ENCODE measurements at regions not wholly inside any gene's neighbourhood (a gene's known extent, or its start where the extent isn't known, plus 50 kb on each side); places are given as distances from the start of the nearest gene placed in this dataset.

- Histone ChIP-seq H3K27me3 (ENCODE audit: control insufficient read depth, insufficient read depth, low read length) (no peaks in the 10 kb centered on the region), H3K9me3 (ENCODE audit: control insufficient read depth, insufficient read depth, low read length) (no peaks in the 10 kb centered on the region), H3K4me1 (ENCODE audit: control insufficient read depth, insufficient read depth, low read length) (no peaks in the 10 kb centered on the region), H3K4me3 (ENCODE audit: low read length) (no peak overlapping the region), H3K36me3 (ENCODE audit: control insufficient read depth, insufficient read depth, low read length) (no peaks in the 10 kb centered on the region), H3K27ac (ENCODE audit: low read length) (no peak overlapping the region)
- Mint-ChIP-seq H3K27ac (no peak overlapping the region), H3K27me3 (ENCODE audit: low read depth in 2 of 2) (no peaks in the 10 kb centered on the region), H3K36me3 (no peaks in the 10 kb centered on the region), H3K4me1 (peaks cover 0 to 5% of the 10 kb centered on the region in 2 donors), H3K9me3 (no peaks in the 10 kb centered on the region), H3K4me3 (no peak overlapping the region)
- no peak for ATAC-seq
- no peak for TF ChIP-seq CTCF (IDR thresholded peaks at IDR 0.05)
- DNase-seq, result no peak
- intact Hi-C loops (cut with micrococcal nuclease), result no loop called here
Measured at GRCh38 chr14:86020841-86021240, 490.9 kb downstream of the FLRT2 start.

GRCh38 chr14:86015941-86016340, 486.0 kb downstream of the FLRT2 start:
- WGBS (ENCODE audit: insufficient coverage), result no CpG with 5 or more reads among the region's 1 CpG
- H3K36me3 ChIP-seq (ENCODE audit: control insufficient read depth, insufficient read depth, low read length), result no peaks in the 10 kb centered on the region
- no peaks in the 10 kb centered on the region for H3K27me3 ChIP-seq (ENCODE audit: control insufficient read depth, insufficient read depth, low read length)
- Mint-ChIP-seq H3K27me3 (ENCODE audit: low read depth in 2 of 2) (no peaks in the 10 kb centered on the region), H3K9me3 (no peaks in the 10 kb centered on the region), H3K4me3 (no peak overlapping the region), H3K4me1 (peaks cover 0 to 10% of the 10 kb centered on the region in 2 donors), H3K36me3 (no peaks in the 10 kb centered on the region), H3K27ac (no peak overlapping the region)
- no peak overlapping the region for H3K4me3 ChIP-seq (ENCODE audit: low read length)
- H3K27ac ChIP-seq (ENCODE audit: low read length), result no peak overlapping the region
- intact Hi-C loops (cut with micrococcal nuclease), result no loop called here
- H3K9me3 ChIP-seq (ENCODE audit: control insufficient read depth, insufficient read depth, low read length), result no peaks in the 10 kb centered on the region
- no peaks in the 10 kb centered on the region for H3K4me1 ChIP-seq (ENCODE audit: control insufficient read depth, insufficient read depth, low read length)
- DNase-seq, result no peak
- no peak for ATAC-seq
- no peak for TF ChIP-seq CTCF (IDR thresholded peaks at IDR 0.05)

- no peak for TF ChIP-seq CTCF (IDR thresholded peaks at IDR 0.05)
- no peak overlapping the region for H3K27ac Mint-ChIP-seq
- H3K9me3 Mint-ChIP-seq, result no peaks in the 10 kb centered on the region
- H3K9me3 ChIP-seq (ENCODE audit: control insufficient read depth, insufficient read depth, low read length), result no peaks in the 10 kb centered on the region
- H3K36me3 ChIP-seq (ENCODE audit: control insufficient read depth, insufficient read depth, low read length), result no peaks in the 10 kb centered on the region
- ATAC-seq (no peak), DNase-seq (no peak)
- H3K4me1 Mint-ChIP-seq, result peaks cover 0 to 10% of the 10 kb centered on the region in 2 donors
- H3K4me1 ChIP-seq (ENCODE audit: control insufficient read depth, insufficient read depth, low read length), result no peaks in the 10 kb centered on the region
- H3K4me3 ChIP-seq (ENCODE audit: low read length), result no peak overlapping the region
- intact Hi-C loops (cut with micrococcal nuclease), result no loop called here
- no peak overlapping the region for H3K27ac ChIP-seq (ENCODE audit: low read length)
- H3K27me3 ChIP-seq (ENCODE audit: control insufficient read depth, insufficient read depth, low read length), result no peaks in the 10 kb centered on the region
- WGBS (ENCODE audit: insufficient coverage), result no CpG with 5 or more reads among the region's 1 CpG
- no peaks in the 10 kb centered on the region for H3K27me3 Mint-ChIP-seq (ENCODE audit: low read depth in 2 of 2)
- H3K36me3 Mint-ChIP-seq, result no peaks in the 10 kb centered on the region
- no peak overlapping the region for H3K4me3 Mint-ChIP-seq
Measured at GRCh38 chr14:86015511-86015910, 485.6 kb downstream of the FLRT2 start.

- no peaks in the 10 kb centered on the region for H3K9me3 ChIP-seq (ENCODE audit: control insufficient read depth, insufficient read depth, low read length)
- Mint-ChIP-seq H3K9me3 (no peaks in the 10 kb centered on the region), H3K4me1 (peaks cover 0 to 10% of the 10 kb centered on the region in 2 donors), H3K27ac (no peak overlapping the region), H3K36me3 (no peaks in the 10 kb centered on the region), H3K27me3 (ENCODE audit: low read depth in 2 of 2) (no peaks in the 10 kb centered on the region), H3K4me3 (no peak overlapping the region)
- 85% methylated on average over 3 of the region's 3 CpGs for WGBS (ENCODE audit: insufficient coverage)
- TF ChIP-seq CTCF (IDR thresholded peaks at IDR 0.05), result no peak
- no peaks in the 10 kb centered on the region for H3K4me1 ChIP-seq (ENCODE audit: control insufficient read depth, insufficient read depth, low read length)
- ATAC-seq (no peak), DNase-seq (no peak)
- intact Hi-C loops (cut with micrococcal nuclease), result no loop called here
- H3K27me3 ChIP-seq (ENCODE audit: control insufficient read depth, insufficient read depth, low read length), result no peaks in the 10 kb centered on the region
- no peak overlapping the region for H3K4me3 ChIP-seq (ENCODE audit: low read length)
- H3K27ac ChIP-seq (ENCODE audit: low read length), result no peak overlapping the region
- no peaks in the 10 kb centered on the region for H3K36me3 ChIP-seq (ENCODE audit: control insufficient read depth, insufficient read depth, low read length)
Measured at GRCh38 chr14:86013641-86014040, 483.7 kb downstream of the FLRT2 start.
